ENCODE measurements at regions not wholly inside any gene's neighbourhood (a gene's known extent, or its start where the extent isn't known, plus 50 kb on each side); places are given as distances from the start of the nearest gene placed in this dataset.

- no peak for TF ChIP-seq POLR2A (IDR thresholded peaks at IDR 0.05)
- no peak for TF ChIP-seq CTCF (IDR thresholded peaks at IDR 0.05)
These were observed 335.4 kb upstream of the MDFIC2 start for GRCh38 chr3:70647823-70648222.

Data from thyroid gland (tissue), 4 donors.